ENCODE measurements at regions not wholly inside any gene's neighbourhood (a gene's known extent, or its start where the extent isn't known, plus 50 kb on each side); places are given as distances from the start of the nearest gene placed in this dataset.

DNA sequence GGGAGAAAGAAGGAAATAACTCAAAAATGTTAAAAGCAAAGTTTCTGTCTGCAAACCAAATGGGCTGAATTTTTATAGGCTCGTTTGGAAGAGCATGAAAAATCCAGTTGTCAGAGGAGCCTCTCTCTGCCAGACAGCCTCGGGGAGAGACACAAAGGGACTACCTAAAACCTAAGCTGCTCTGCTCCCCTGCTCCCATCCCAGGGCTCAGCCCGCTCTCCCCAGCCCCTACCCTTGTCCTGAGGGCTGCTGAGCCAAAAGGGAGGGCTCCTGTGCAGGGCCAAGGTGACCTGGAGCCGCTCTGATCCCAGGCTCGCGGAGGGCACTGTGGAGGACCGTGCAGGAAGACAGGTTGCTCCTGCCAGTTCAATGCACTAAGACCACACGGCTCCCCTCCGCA is 96.7 kb upstream of the UQCRFS1 start:
- Histone ChIP-seq H3K4me1 (no peaks in the 10 kb centered on the region), H3K9me3 (no peaks in the 10 kb centered on the region), H3K27ac (no peak overlapping the region), H3K4me3 (replicated peaks in 1 of 3) (no peak overlapping the region), H3K27me3 (no peaks in the 10 kb centered on the region), H3K36me3 (no peaks in the 10 kb centered on the region)
- TF ChIP-seq, protein P1, sequence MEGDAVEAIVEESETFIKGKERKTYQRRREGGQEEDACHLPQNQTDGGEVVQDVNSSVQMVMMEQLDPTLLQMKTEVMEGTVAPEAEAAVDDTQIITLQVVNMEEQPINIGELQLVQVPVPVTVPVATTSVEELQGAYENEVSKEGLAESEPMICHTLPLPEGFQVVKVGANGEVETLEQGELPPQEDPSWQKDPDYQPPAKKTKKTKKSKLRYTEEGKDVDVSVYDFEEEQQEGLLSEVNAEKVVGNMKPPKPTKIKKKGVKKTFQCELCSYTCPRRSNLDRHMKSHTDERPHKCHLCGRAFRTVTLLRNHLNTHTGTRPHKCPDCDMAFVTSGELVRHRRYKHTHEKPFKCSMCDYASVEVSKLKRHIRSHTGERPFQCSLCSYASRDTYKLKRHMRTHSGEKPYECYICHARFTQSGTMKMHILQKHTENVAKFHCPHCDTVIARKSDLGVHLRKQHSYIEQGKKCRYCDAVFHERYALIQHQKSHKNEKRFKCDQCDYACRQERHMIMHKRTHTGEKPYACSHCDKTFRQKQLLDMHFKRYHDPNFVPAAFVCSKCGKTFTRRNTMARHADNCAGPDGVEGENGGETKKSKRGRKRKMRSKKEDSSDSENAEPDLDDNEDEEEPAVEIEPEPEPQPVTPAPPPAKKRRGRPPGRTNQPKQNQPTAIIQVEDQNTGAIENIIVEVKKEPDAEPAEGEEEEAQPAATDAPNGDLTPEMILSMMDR (IDR thresholded peaks at IDR 0.05), result no peak
- TF ChIP-seq POLR2A (IDR thresholded peaks at IDR 0.05), result no peak
- 35 to 37% methylated on average over 8 to 9 of the region's 9 CpGs for WGBS, 2 donors
- no peak for DNase-seq
- intact Hi-C loops (cut with DNase I), result no loop called here

DNA sequence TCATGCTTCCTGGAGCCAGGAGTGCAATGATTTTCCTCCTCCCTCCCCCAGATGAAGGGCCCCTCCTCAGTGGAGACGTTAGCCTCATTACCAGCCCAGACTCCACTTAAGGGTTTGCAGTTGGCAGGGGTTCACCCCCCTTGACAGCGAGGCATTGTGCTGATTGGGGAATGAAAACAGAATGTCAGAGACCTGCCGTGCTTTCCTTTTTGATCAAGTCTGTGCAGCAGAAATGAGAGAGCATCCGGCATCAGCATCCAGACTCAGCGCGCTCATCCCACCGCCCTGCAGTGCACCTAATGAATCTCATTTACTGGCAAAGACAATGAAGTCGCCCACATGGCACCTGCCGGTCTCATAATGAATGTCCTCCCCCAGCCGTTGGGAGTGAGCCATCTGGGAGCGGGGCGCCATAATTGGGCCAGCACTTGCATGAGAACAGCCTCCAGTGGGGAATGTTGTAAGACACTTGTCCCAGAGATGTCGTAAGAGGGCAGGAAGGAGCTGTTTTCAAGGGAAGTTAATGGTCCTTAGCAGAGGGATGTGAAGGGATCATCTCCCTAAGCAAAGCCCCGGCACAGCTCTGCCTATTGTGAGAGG is 98.3 kb upstream of the UQCRFS1 start:
- no peak for DNase-seq
- no peaks in the 10 kb centered on the region for H3K9me3 ChIP-seq
- WGBS, 2 donors, result 52 to 54% methylated on average over 13 of the region's 14 CpGs
- H3K27ac ChIP-seq, result no peak overlapping the region
- H3K36me3 ChIP-seq, result no peaks in the 10 kb centered on the region
- H3K4me3 ChIP-seq (replicated peaks in 1 of 3), result no peak overlapping the region
- intact Hi-C loops (cut with DNase I), result no loop called here
- TF ChIP-seq POLR2A (IDR thresholded peaks at IDR 0.05), result no peak
- TF ChIP-seq, protein P1 (IDR thresholded peaks at IDR 0.05), result no peak
- H3K27me3 ChIP-seq, result no peaks in the 10 kb centered on the region
- no peaks in the 10 kb centered on the region for H3K4me1 ChIP-seq

DNA sequence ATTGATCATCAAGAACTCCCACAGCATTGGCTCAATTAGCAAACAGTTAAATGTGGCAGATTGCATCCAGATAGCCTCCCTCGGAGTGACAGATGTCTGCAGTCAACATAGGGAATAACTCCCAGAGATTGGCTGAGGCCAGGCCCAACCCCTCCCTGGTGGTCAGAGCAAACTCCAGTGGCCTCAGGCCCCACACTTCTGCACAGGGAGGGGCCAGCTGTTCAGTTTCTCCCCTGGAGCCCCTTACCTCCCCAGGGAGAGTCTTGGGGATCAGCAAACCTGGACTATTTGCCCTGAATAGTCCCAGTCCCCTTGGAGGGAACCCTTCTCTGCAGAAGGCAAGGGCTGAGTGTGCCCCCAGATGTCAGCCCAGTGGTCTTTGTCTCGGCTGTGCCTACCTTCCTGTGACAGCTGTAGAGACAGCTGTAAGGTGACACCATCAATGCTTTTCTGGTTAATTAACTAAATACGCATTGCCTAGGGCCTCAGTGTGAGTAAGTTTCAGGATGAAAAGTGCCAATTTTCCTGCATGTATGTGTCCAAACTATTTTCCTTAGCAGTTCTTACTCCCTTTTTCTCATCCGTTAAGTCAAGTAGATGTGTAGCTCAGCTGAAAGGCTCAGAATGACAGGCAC is 102.7 kb upstream of the UQCRFS1 start:
- Histone ChIP-seq H3K27me3 (no peaks in the 10 kb centered on the region), H3K36me3 (no peaks in the 10 kb centered on the region), H3K4me3 (replicated peaks in 1 of 3) (no peak overlapping the region), H3K9me3 (no peaks in the 10 kb centered on the region), H3K27ac (no peak overlapping the region), H3K4me1 (no peaks in the 10 kb centered on the region)
- TF ChIP-seq POLR2A (IDR thresholded peaks at IDR 0.05), result no peak
- TF ChIP-seq, protein P1 (IDR thresholded peaks at IDR 0.05), result no peak
- intact Hi-C loops (cut with DNase I), result no loop called here
- WGBS, 2 donors, result 36 to 37% methylated on average over 4 of the region's 4 CpGs
- DNase-seq, result no peak

DNA sequence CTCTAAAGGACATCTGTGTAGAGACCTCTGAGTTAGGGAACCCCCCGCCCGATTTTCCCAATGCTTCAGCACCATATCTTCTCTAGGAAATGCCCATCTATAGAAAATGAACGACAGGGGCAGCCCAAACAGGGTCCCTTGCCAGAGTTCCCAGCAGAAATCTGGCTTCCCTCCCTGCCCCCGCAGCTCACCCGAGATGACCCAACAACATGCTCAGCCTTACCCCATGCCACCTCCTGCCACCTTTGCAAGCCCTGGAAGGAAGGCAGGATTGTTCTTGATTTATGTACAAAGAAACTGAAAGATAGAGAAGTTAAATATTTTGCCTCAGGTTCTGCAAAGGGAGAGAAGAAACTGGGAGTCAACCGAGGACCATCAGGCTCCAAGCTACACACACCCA is 105.6 kb upstream of the UQCRFS1 start:
- no peaks in the 10 kb centered on the region for H3K9me3 ChIP-seq
- intact Hi-C loops (cut with DNase I), result no loop called here
- no peak for DNase-seq
- WGBS, 2 donors, result 79 to 85% methylated on average over 6 of the region's 6 CpGs
- no peaks in the 10 kb centered on the region for H3K27me3 ChIP-seq
- H3K27ac ChIP-seq, result no peak overlapping the region
- no peaks in the 10 kb centered on the region for H3K36me3 ChIP-seq
- TF ChIP-seq, protein P1 (IDR thresholded peaks at IDR 0.05), result no peak
- TF ChIP-seq POLR2A (IDR thresholded peaks at IDR 0.05), result no peak
- H3K4me1 ChIP-seq, result no peaks in the 10 kb centered on the region
- no peak overlapping the region for H3K4me3 ChIP-seq (replicated peaks in 1 of 3)

DNA sequence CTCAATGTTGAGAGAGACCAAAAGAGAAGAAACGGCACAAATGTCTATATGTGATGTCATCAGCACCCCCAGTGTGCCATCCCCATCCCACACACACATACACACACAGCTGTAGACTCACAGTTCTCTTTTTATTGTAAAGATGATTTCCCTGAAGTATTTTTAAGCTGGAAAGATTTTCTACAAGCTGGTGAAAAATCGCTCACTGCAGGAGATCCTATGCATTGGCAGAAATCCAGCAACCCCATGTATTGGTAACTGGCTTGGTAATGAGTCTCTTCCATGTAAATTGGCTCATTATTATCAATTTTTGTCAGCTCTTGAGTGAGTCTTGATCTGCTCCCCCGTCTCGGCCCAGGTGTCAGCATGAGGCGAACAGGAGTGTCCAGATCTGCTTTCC is 107.1 kb upstream of the UQCRFS1 start:
- no peak overlapping the region for H3K27ac ChIP-seq
- no peaks in the 10 kb centered on the region for H3K9me3 ChIP-seq
- no peaks in the 10 kb centered on the region for H3K27me3 ChIP-seq
- no peaks in the 10 kb centered on the region for H3K36me3 ChIP-seq
- no peak overlapping the region for H3K4me3 ChIP-seq (replicated peaks in 1 of 3)
- DNase-seq, result no peak
- H3K4me1 ChIP-seq, result no peaks in the 10 kb centered on the region
- intact Hi-C loops (cut with DNase I), result no loop called here
- 70 to 71% methylated on average over 5 of the region's 5 CpGs for WGBS, 2 donors
- no peak for TF ChIP-seq POLR2A (IDR thresholded peaks at IDR 0.05)
- TF ChIP-seq, protein P1 (IDR thresholded peaks at IDR 0.05), result no peak
